Esophagus muscularis mucosa (tissue), 4 donors: ENCODE measurements at regions not wholly inside any gene's neighbourhood (a gene's known extent, or its start where the extent isn't known, plus 50 kb on each side); places are given as distances from the start of the nearest gene placed in this dataset.

Experiments
- DNase-seq: peaks from one replicate; pipeline ENCODE4 v3.0.0-alpha.2; 2017; ENCODE audit errors: extremely low spot score
- H3K27ac ChIP-seq, 4 donors: fragments of 200-600 bp; sonication (generic); replicated peaks in 1 of 4; 1 replicate in 3 of 4; 2 replicates in 1 of 4; pipeline ENCODE4 v1.5.1; 2016 to 2019; ENCODE audit warnings: mild to moderate bottlenecking in 1 of 4
- H3K27me3 ChIP-seq, 4 donors: fragments of 200-600 bp; sonication (generic); one replicate each; pipeline versions ENCODE4 v1.5.1 to v1.6.0; 2016 to 2019
- H3K36me3 ChIP-seq, 4 donors: fragments of 200-600 bp; sonication (generic); one replicate each; pipeline ENCODE4 v1.5.1; 2016 to 2019
- H3K4me1 ChIP-seq, 4 donors: fragments of 200-600 bp; sonication (generic); one replicate each; pipeline ENCODE4 v1.5.1; 2016 to 2019
- H3K4me3 ChIP-seq, 4 donors: fragments of 200-600 bp; sonication (generic); 1 replicate in 2 of 4; 2 replicates in 2 of 4; pipeline ENCODE4 v1.5.1; 2016 to 2019; ENCODE audit warnings: mild to moderate bottlenecking in 4 of 4, moderate library complexity in 1 of 4
- H3K9me3 ChIP-seq, 4 donors: fragments of 200-600 bp; sonication (generic); 1 replicate in 3 of 4; 2 replicates in 1 of 4; pipeline ENCODE4 v1.5.1; 2016 to 2019
- CTCF ChIP-seq, 3 experiments: fragments of 200-600 bp in 2 of 3; fragments of 450-650 bp in 1 of 3; sonication (generic) in 2 of 3; IDR thresholded peaks; one replicate each; pipeline ENCODE4 v1.5.1; 2017 to 2019; ENCODE audit warnings: antibody characterized with exemption in 3 of 3, mild to moderate bottlenecking in 2 of 3, moderate library complexity in 1 of 3
- EP300 ChIP-seq: sonication (generic); formaldehyde crosslinking; IDR thresholded peaks from one replicate; pipeline ENCODE4 v1.6.1; 2017; ENCODE audit warnings: antibody characterized with exemption
- POLR2A ChIP-seq: fragments of 450-650 bp; IDR thresholded peaks from one replicate; pipeline ENCODE4 v1.6.1; 2017; ENCODE audit warnings: antibody characterized with exemption, moderate library complexity, mild to moderate bottlenecking, low read depth
- POLR2AphosphoS5 ChIP-seq, 2 donors: sonication (generic); formaldehyde crosslinking; IDR thresholded peaks; one replicate each; pipeline ENCODE4 v1.6.1; 2017; ENCODE audit warnings: antibody characterized with exemption in 2 of 2
- WGBS: methylation state at CpG from one replicate; pipeline ENCODE4 v1.1.5; 2018; 5-methylcytosine and 5-hydroxymethylcytosine counted together
- intact Hi-C: fragments of 100-400 bp; cut with DNase I; formaldehyde crosslinking; loops from one replicate; pipeline ENCODE4 v1.15.1; 2023

- peaks cover 0 to 3% (median 0%) of the 10 kb centered on the region in 4 donors for H3K9me3 ChIP-seq
- no peaks in the 10 kb centered on the region for H3K36me3 ChIP-seq
- H3K27me3 ChIP-seq, result no peaks in the 10 kb centered on the region
- H3K4me3 ChIP-seq, result no peak overlapping the region
- TF ChIP-seq CTCF (IDR thresholded peaks at IDR 0.05), result no peak
- TF ChIP-seq POLR2AphosphoS5 (IDR thresholded peaks at IDR 0.05), result no peak
- TF ChIP-seq POLR2A, result no peak
- no peak for TF ChIP-seq EP300
- no peaks in the 10 kb centered on the region for H3K4me1 ChIP-seq
- intact Hi-C loops, result no loop called here
- 91% methylated on average over 7 of the region's 7 CpGs for WGBS
- H3K27ac ChIP-seq, result no peak overlapping the region
- no peak for DNase-seq
These were observed 155.9 kb downstream of the KIT start for GRCh38 chr4:54813674-54814073.

- TF ChIP-seq POLR2AphosphoS5 (IDR thresholded peaks at IDR 0.05), result no peak
- TF ChIP-seq CTCF (IDR thresholded peaks at IDR 0.05), result no peak
- no peak for TF ChIP-seq EP300
- no peak for TF ChIP-seq POLR2A
- Histone ChIP-seq H3K27me3 (no peaks in the 10 kb centered on the region), H3K36me3 (no peaks in the 10 kb centered on the region), H3K4me1 (no peaks in the 10 kb centered on the region), H3K9me3 (peaks cover 0 to 18% (median 8%) of the 10 kb centered on the region in 4 donors), H3K27ac (no peak overlapping the region), H3K4me3 (no peak overlapping the region)
- intact Hi-C loops, result no loop called here
- no peak for DNase-seq
These were observed 148.6 kb downstream of the KIT start for GRCh38 chr4:54806351-54806750.

- WGBS, result 75% methylated on average over 2 of the region's 2 CpGs
- Histone ChIP-seq H3K27ac (no peak overlapping the region), H3K9me3 (peaks cover 0 to 10% (median 5%) of the 10 kb centered on the region in 4 donors), H3K4me1 (no peaks in the 10 kb centered on the region), H3K4me3 (no peak overlapping the region), H3K27me3 (no peaks in the 10 kb centered on the region), H3K36me3 (no peaks in the 10 kb centered on the region)
- no peak for DNase-seq
- intact Hi-C loops, result no loop called here
- TF ChIP-seq POLR2AphosphoS5 (IDR thresholded peaks at IDR 0.05), result no peak
- TF ChIP-seq POLR2A, result no peak
- no peak for TF ChIP-seq EP300
- no peak for TF ChIP-seq CTCF (IDR thresholded peaks at IDR 0.05)
These were observed 144.6 kb downstream of the KIT start for GRCh38 chr4:54802336-54802735.

- no peak for DNase-seq
- intact Hi-C loops, result no loop called here
- H3K4me1 ChIP-seq, result no peaks in the 10 kb centered on the region
These were observed 143.2 kb downstream of the KIT start for GRCh38 chr4:54800831-54801530.

More at GRCh38 chr4:54800831-54801530, 143.2 kb downstream of the KIT start:
- no peaks in the 10 kb centered on the region for H3K36me3 ChIP-seq
- H3K27ac ChIP-seq, result no peak overlapping the region
- no peaks in the 10 kb centered on the region for H3K27me3 ChIP-seq
- TF ChIP-seq CTCF (IDR thresholded peaks at IDR 0.05) (no peak), POLR2AphosphoS5 (IDR thresholded peaks at IDR 0.05) (no peak), POLR2A (no peak), EP300 (no peak)
- WGBS, result 72% methylated on average over 4 of the region's 4 CpGs
- H3K4me3 ChIP-seq, result no peak overlapping the region
- H3K9me3 ChIP-seq, result no peaks in the 10 kb centered on the region
